Activated CD4-positive, CD25-positive, alpha-beta regulatory T cell treated with anti-CD3 and anti-CD28 coated beads, Interleukin-2, amount 50 U/mL, for 72 hours (primary cell): ENCODE measurements at regions not wholly inside any gene's neighbourhood (a gene's known extent, or its start where the extent isn't known, plus 50 kb on each side); places are given as distances from the start of the nearest gene placed in this dataset.
"Not testable (repeated sequence)": the region's sequence is repeated elsewhere in the genome, so short reads cannot be mapped to it uniquely, and the experiment has no call there.

Source experiments
- DNase-seq: peaks from one replicate; pipeline ENCODE4 v3.0.0; 2021

GRCh38 chr1:148432318-148432717, 50.8 kb downstream of the PPIAL4G start:
- DNase-seq: not testable (repeated sequence)

- not testable (repeated sequence) for DNase-seq
Measured at GRCh38 chr1:148429856-148430255, 53.2 kb downstream of the PPIAL4G start.

DNA sequence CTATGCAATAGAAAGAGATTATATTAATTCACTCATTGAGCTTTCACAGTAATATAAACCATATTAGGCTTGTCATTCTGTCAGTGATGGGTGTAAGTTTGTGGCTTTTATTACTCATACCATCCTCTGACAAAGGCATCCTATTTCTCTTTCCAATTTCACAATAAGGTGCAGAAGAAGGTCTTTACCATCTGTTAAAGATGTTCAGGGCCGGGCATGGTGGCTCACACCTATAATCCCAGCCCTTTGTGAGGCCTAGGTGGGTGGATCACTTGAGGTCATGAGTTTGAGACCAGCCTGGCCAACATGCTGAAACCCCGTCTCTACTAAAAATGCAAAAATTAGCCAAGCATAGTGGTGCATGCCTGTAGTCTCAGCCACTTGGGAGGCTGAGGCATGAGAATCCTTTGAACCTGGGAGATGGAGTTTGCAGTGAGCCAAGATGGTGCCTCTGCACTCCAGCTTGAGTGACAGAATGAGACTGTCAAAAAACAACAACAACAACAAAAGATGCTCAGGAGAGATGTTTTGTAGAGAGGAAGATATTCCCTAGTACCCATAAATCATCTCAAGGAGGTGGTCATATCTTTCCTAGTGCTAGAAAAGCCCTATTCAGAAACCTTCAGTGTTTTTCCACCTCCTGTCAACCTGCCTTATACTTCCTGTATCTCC, 56.0 kb downstream of the PPIAL4G start:
- DNase-seq: not testable (repeated sequence)

- DNase-seq: not testable (repeated sequence)
Measured at GRCh38 chr1:148426385-148426784, 56.7 kb downstream of the PPIAL4G start.

GRCh38 chr1:148424143-148425003, 58.7 kb downstream of the PPIAL4G start:
- DNase-seq: not testable (repeated sequence)

DNA sequence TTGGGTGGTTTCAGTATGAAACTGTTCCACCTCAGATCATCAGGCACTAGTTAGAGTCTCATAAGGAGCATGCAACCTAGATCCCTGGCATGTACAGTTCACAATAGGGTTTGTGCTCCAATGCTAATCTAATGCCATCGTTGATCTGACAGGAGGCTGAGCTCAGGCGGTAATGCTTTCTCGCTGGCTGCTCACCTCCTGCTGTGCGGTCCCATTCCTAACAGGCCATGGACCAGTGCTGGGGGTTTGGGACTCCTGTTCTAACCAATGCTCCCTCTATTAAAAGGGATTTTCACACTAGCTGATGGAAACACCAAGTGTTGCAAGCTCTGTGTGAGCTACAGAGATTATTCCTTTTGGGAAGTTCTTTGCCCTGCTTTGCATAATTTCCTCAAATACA, 60.2 kb downstream of the PPIAL4G start:
- DNase-seq: not testable (repeated sequence)

DNA sequence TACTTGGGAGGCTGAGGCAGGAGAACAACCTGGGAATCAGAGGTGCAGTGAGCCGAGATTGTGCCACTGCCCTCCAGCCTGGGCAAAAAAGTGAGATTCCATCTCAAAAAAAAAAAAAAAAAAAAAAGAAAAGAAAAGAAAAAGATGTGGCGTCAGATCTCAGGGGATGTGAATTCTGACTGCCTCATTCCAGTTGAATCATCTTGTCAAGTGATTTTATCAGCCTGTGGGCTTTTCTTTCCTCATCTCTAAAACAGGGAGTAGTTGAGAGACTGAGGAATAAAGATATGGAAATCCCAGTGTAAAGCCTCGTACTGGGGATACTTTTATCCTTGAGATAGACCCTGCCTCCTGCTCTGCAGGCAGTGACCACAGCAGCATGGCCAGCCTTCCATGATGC, 65.9 kb downstream of the PPIAL4G start:
- not testable (repeated sequence) for DNase-seq

- DNase-seq: not testable (repeated sequence)
Measured at GRCh38 chr1:148413385-148413784, 69.7 kb downstream of the PPIAL4G start.

DNA sequence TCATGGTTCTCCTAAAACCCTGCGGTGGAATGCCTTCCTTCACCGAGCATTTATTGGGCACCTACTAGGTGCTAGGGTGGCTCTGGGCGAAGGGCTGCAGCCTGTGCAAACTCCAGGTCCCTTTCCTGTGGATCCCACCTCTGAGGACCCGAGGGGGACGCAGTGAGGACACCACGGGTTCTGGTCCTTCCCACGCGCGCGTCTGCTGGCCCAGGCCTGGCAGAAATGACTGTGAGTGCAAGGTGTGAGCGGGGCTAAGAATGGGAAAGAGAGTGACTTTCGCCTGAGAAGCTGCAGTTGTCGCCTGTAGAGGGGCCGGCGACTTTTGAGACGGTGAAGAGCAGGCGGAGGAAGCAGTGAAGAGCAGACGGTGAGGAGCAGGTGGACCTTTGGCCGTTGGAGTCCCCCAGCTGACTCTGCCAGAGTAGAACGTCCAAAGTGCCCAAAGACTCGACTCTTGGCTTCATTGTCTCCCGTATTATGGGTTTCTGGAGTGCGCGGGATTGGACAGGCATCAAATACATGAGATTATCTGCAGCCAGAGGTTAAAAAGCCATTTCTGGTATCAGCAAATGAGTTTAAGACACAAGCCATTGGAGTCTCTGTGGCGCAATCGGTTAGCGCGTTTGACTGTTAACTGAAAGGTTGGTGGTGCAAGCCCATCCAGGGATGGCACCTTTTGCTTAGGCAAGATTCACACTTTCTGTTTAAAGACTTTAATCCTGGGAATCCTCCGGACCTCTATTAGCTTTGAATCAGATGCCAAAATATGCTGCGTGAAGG, 78.1 kb downstream of the PPIAL4G start:
- DNase-seq: not testable (repeated sequence)

- not testable (repeated sequence) for DNase-seq
Measured at GRCh38 chr1:148403925-148404324, 79.2 kb downstream of the PPIAL4G start.

- DNase-seq: not testable (repeated sequence)
Measured at GRCh38 chr1:148403085-148403456, 80.0 kb downstream of the PPIAL4G start.

GRCh38 chr1:148402152-148403084, 80.7 kb downstream of the PPIAL4G start:
- peak; percentile 79 for DNase-seq

GRCh38 chr1:148397516-148397915, 85.6 kb downstream of the PPIAL4G start:
- DNase-seq: not testable (repeated sequence)

GRCh38 chr1:148392505-148392904, 90.6 kb downstream of the PPIAL4G start:
- not testable (repeated sequence) for DNase-seq

GRCh38 chr1:148391323-148391722, 91.8 kb downstream of the PPIAL4G start:
- DNase-seq: not testable (repeated sequence)

GRCh38 chr1:148389027-148389339, 94.1 kb downstream of the PPIAL4G start:
- DNase-seq: no peak

DNA sequence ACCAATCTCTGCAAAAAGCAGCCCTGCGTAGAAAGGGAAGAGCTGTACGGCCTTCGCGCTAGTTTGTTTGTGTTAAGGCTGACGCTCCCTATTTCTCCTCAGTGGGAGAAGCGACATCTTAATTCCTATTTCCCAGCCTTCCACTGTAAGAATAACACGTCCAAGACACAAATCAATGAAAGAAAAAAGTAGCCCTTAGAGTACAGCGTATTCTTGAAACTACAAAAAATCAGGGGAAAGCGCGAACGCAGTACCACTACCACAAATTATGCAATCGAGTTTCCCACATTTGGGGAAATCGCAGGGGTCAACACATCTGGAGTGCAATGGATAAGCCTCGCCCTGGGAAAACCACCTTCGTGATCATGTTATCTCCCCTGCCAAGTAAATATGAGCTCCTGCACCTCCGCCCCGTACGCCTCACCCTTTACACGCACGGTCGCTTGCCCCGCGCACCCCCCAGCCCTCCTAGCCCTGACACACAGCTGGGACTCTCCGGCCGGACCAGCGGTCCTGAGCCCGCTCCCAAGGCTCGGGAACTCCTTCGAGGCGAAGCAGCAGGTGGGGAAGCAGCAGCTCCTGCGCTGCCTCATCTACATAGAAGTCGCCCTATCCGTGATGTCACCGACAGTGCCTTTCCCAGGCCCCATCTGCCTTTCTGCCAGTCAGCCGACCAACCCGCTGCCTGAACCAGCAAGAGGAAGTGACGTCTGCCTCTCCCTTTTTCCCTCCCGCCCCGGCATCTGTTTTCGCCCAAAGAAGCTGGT, 94.7 kb downstream of the PPIAL4G start:
- DNase-seq: peak; percentile 80

- DNase-seq: not testable (repeated sequence)
Measured at GRCh38 chr1:148387949-148388259, 95.2 kb downstream of the PPIAL4G start.

GRCh38 chr1:148387122-148387948, 95.8 kb downstream of the PPIAL4G start:
- DNase-seq: not testable (repeated sequence)

DNA sequence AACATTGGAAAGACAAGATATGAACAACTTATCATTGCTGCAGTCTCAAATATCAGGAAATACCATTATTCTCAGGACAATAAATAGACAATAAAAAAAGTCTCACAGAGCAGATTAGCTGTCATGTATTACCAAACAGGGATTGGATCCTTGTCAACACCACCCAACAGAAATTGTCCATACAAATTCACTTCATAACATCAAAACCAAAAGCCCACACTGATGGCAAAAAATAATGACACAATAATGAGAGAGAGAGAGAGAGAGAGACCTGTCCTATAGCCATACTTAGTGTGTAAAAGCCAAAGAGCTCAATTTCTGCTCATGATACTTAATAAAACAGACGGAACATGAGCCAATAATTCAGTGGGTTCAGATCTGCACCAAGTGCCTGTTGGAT, 96.5 kb downstream of the PPIAL4G start:
- no peak for DNase-seq

GRCh38 chr1:148386031-148386398, 97.1 kb downstream of the PPIAL4G start:
- not testable (repeated sequence) for DNase-seq
